ENCODE measurements at regions not wholly inside any gene's neighbourhood (a gene's known extent, or its start where the extent isn't known, plus 50 kb on each side); places are given as distances from the start of the nearest gene placed in this dataset.

DNA sequence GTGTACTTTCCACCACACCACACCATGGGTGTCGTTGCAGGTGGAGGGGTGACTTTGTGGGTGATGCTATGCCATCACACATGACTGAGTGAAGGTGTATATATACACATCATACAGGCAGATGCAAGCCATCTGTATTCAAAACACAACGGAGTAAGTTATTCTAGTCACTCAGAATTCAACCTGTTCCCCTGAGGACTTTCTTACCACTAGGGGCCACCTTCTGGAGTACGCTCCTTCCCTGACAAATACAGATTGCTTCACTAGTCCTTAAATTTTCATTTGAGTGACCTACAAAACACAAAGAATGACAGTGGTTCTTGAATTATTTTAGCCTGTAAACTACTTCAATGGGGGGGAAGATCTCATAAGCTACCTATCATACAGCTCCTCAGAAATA, 52.8 kb upstream of the NTRK3 start:
- Histone ChIP-seq H3K36me3 (replicated peaks in 1 of 2; ENCODE audit: control insufficient read depth in 1 of 2, insufficient read depth in 2 of 2, low read length in 2 of 2) (no peaks in the 10 kb centered on the region), H3K4me2 (replicated peaks; ENCODE audit: extremely low read depth, low read length, poor library complexity, severe bottlenecking) (no peak overlapping the region), H3K9me3 (replicated peaks in 1 of 2; ENCODE audit: control insufficient read depth in 1 of 2, insufficient read depth in 1 of 2, low read length in 2 of 2) (no peaks in the 10 kb centered on the region), H4K20me1 (ENCODE audit: insufficient read depth, low read length) (no peaks in the 10 kb centered on the region), H3K4me1 (ENCODE audit: control insufficient read depth in 1 of 2, insufficient read depth in 2 of 2, low read length in 2 of 2) (no peaks in the 10 kb centered on the region), H3K79me2 (ENCODE audit: insufficient read depth, low read length) (no peaks in the 10 kb centered on the region), H3K4me3 (replicated peaks in 1 of 3; ENCODE audit: low read depth in 2 of 3, low read length in 3 of 3) (no peak overlapping the region), H3K27ac (ENCODE audit: low read depth in 1 of 2, low read length in 2 of 2) (no peak overlapping the region), H2AFZ (ENCODE audit: insufficient read depth, low read depth, low read length, poor library complexity, severe bottlenecking) (no peak overlapping the region), H3K9ac (ENCODE audit: insufficient read depth, low read length, poor library complexity, severe bottlenecking) (no peak overlapping the region), H3K27me3 (ENCODE audit: control insufficient read depth in 2 of 2, insufficient read depth in 2 of 2, low read length in 2 of 2) (no peaks in the 10 kb centered on the region)
- no peak for DNase-seq
- Mint-ChIP-seq H3K9me3 (peaks cover 0 to 2% (median under 1%) of the 10 kb centered on the region in 7 donors), H3K4me3 (no peak overlapping the region), H3K36me3 (no peaks in the 10 kb centered on the region), H3K4me1 (no peaks in the 10 kb centered on the region), H3K27me3 (ENCODE audit: low read depth in 3 of 3) (peaks cover 4 to 10% (median 4%) of the 10 kb centered on the region in 3 donors), H3K27ac (no peak overlapping the region)
- WGBS (ENCODE audit: insufficient coverage), result 79% methylated on average over 2 of the region's 3 CpGs
- intact Hi-C loops (cut with micrococcal nuclease), result no loop called here
- no peak for TF ChIP-seq CTCF (IDR thresholded peaks at IDR 0.05)

DNA sequence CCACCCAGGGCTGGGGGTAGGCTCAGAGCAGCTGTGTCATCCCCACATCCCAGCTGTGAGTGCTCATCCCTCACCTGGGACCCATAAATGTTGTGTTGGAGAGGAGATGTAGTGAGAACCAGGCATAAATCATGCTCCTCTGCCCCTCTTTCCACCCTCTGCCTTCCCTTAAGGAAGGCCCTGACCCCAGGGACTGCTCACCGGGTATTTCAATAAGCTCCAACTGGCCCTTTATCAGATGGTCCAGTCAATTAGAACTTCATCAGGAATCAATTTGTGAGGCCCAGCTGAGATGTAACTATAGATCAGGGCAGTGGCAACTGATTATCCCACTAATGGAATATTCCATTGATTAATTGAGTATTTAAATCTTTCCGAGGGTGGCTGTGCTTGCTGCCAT, 50.8 kb upstream of the NTRK3 start:
- H3K27me3 Mint-ChIP-seq (ENCODE audit: low read depth in 3 of 3), result peaks cover 2 to 7% (median 4%) of the 10 kb centered on the region in 3 donors
- Histone ChIP-seq H3K27ac (ENCODE audit: low read depth in 1 of 2, low read length in 2 of 2) (no peak overlapping the region), H3K27me3 (ENCODE audit: control insufficient read depth in 2 of 2, insufficient read depth in 2 of 2, low read length in 2 of 2) (no peaks in the 10 kb centered on the region), H3K4me3 (replicated peaks in 1 of 3; ENCODE audit: low read depth in 2 of 3, low read length in 3 of 3) (no peak overlapping the region), H3K79me2 (ENCODE audit: insufficient read depth, low read length) (no peaks in the 10 kb centered on the region), H3K4me2 (replicated peaks; ENCODE audit: extremely low read depth, low read length, poor library complexity, severe bottlenecking) (no peak overlapping the region), H3K4me1 (ENCODE audit: control insufficient read depth in 1 of 2, insufficient read depth in 2 of 2, low read length in 2 of 2) (no peaks in the 10 kb centered on the region), H3K9me3 (replicated peaks in 1 of 2; ENCODE audit: control insufficient read depth in 1 of 2, insufficient read depth in 1 of 2, low read length in 2 of 2) (no peaks in the 10 kb centered on the region), H3K9ac (ENCODE audit: insufficient read depth, low read length, poor library complexity, severe bottlenecking) (no peak overlapping the region), H4K20me1 (ENCODE audit: insufficient read depth, low read length) (no peaks in the 10 kb centered on the region), H2AFZ (ENCODE audit: insufficient read depth, low read depth, low read length, poor library complexity, severe bottlenecking) (no peak overlapping the region), H3K36me3 (replicated peaks in 1 of 2; ENCODE audit: control insufficient read depth in 1 of 2, insufficient read depth in 2 of 2, low read length in 2 of 2) (no peaks in the 10 kb centered on the region)
- intact Hi-C loops (cut with micrococcal nuclease), result no loop called here
- TF ChIP-seq CTCF (IDR thresholded peaks at IDR 0.05), result no peak
- no peaks in the 10 kb centered on the region for H3K36me3 Mint-ChIP-seq
- H3K4me1 Mint-ChIP-seq, result no peaks in the 10 kb centered on the region
- H3K4me3 Mint-ChIP-seq, result no peak overlapping the region
- peaks cover 0 to 1% (median 0%) of the 10 kb centered on the region in 7 donors for H3K9me3 Mint-ChIP-seq
- WGBS (ENCODE audit: insufficient coverage), result 100% methylated on average over 1 of the region's 2 CpGs
- no peak for DNase-seq
- no peak overlapping the region for H3K27ac Mint-ChIP-seq

Measured in CD14-positive monocyte (primary cell).